ENCODE measurements at regions not wholly inside any gene's neighbourhood (a gene's known extent, or its start where the extent isn't known, plus 50 kb on each side); places are given as distances from the start of the nearest gene placed in this dataset.

DNA sequence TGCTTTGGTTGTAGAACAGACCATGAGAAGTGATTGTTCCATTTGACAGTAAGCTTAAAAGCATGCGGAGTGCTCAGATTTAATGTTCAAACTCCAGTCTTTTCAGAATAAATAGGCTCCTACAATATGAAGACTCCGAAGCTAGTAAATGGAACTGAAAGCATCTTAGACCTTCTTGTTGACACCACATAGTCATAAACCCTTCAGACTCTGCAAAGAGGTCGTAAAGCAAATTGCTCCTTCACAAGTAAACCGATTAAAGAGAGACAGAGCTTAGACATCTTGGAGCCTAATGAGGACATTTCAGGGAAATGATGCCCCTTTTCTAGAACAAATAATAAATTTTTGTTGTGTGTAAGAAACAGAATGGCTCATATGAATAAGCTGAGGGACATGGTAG, 511.0 kb upstream of the RIOK2 start:
- Histone ChIP-seq H3K27ac (ENCODE audit: low read depth, low read length) (no peak overlapping the region), H3K9ac (ENCODE audit: low read depth in 1 of 2, low read length in 2 of 2) (no peak overlapping the region), H3K27me3 (ENCODE audit: control insufficient read depth in 1 of 2, insufficient read depth in 2 of 2, low read length in 2 of 2) (no peaks in the 10 kb centered on the region), H3K36me3 (ENCODE audit: control insufficient read depth in 1 of 2, insufficient read depth in 2 of 2, low read length in 2 of 2) (no peaks in the 10 kb centered on the region), H3K4me1 (ENCODE audit: control insufficient read depth in 1 of 2, insufficient read depth in 2 of 2, low read length in 2 of 2) (no peaks in the 10 kb centered on the region), H3K4me3 (ENCODE audit: low read depth in 1 of 2, low read length in 2 of 2) (no peak overlapping the region), H3K9me3 (ENCODE audit: control insufficient read depth in 1 of 2, low read length in 2 of 2) (no peaks in the 10 kb centered on the region)

DNA sequence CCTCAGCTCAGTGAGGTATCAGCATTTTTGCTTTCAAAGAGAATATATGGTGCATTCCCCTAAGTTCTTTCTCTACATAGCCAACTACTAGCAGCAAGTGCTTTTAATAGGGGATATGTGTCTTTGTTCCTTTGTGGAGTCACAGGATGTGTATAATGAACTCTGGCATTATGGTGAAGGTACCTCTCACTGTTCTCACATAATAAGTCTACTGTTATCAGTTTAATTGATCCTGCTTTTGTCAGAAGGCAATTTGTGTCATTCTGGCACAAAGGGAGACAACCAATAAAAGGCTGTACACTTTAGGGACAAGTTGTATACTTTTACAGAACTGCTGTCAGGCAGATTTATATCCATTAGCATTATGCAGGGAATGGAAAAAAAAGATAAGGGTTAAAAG, 531.4 kb upstream of the RIOK2 start:
- no peaks in the 10 kb centered on the region for H3K9me3 ChIP-seq (ENCODE audit: control insufficient read depth in 1 of 2, low read length in 2 of 2)
- H3K4me3 ChIP-seq (ENCODE audit: low read depth in 1 of 2, low read length in 2 of 2): no peak overlapping the region
- H3K27ac ChIP-seq (ENCODE audit: low read depth, low read length): no peak overlapping the region
- H3K36me3 ChIP-seq (ENCODE audit: control insufficient read depth in 1 of 2, insufficient read depth in 2 of 2, low read length in 2 of 2): no peaks in the 10 kb centered on the region
- H3K4me1 ChIP-seq (ENCODE audit: control insufficient read depth in 1 of 2, insufficient read depth in 2 of 2, low read length in 2 of 2): no peaks in the 10 kb centered on the region
- no peaks in the 10 kb centered on the region for H3K27me3 ChIP-seq (ENCODE audit: control insufficient read depth in 1 of 2, insufficient read depth in 2 of 2, low read length in 2 of 2)
- no peak overlapping the region for H3K9ac ChIP-seq (ENCODE audit: low read depth in 1 of 2, low read length in 2 of 2)

DNA sequence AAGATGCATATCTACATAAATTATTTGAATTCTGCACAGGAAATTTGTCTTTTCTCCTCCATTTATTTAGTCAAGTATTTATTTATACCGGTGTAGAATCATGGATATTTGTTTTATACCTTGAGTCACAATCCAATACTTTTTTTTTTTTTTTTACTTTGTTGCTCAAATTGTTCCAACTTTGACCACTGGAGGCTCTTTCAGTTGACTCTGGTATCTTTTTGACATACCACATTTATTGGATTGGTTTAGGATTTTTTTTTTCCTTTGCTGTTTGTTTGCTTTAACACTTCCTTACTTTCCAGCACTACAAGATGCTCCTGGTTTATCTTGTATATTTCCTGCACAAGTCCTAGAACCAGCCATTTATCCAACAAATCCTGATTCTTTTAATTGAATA, 543.1 kb upstream of the RIOK2 start:
- Histone ChIP-seq H3K4me1 (ENCODE audit: control insufficient read depth in 1 of 2, insufficient read depth in 2 of 2, low read length in 2 of 2) (no peaks in the 10 kb centered on the region), H3K9ac (ENCODE audit: low read depth in 1 of 2, low read length in 2 of 2) (no peak overlapping the region), H3K36me3 (ENCODE audit: control insufficient read depth in 1 of 2, insufficient read depth in 2 of 2, low read length in 2 of 2) (no peaks in the 10 kb centered on the region)

DNA sequence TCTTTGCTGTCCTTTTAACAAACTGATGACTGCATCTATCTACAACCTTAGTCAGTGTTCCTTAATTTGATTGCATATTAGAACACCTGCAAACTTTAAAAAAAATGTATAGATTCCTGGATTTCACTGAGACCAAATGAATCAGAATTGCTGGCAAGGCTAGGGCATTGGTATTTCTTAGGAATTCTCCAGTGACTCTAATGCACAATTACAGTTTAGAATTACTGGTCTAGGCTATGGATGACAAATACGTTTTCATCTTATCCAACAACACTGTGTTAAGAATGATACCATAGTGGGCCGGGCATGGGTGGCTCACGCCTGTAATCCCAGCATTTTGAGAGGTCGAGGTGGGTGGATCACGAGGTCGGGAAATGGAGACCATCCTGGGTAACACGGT, 545.9 kb upstream of the RIOK2 start:
- H3K9me3 ChIP-seq (ENCODE audit: control insufficient read depth in 1 of 2, low read length in 2 of 2): no peaks in the 10 kb centered on the region
- H3K9ac ChIP-seq (ENCODE audit: low read depth in 1 of 2, low read length in 2 of 2): no peak overlapping the region
- H3K27me3 ChIP-seq (ENCODE audit: control insufficient read depth in 1 of 2, insufficient read depth in 2 of 2, low read length in 2 of 2): no peaks in the 10 kb centered on the region
- H3K4me1 ChIP-seq (ENCODE audit: control insufficient read depth in 1 of 2, insufficient read depth in 2 of 2, low read length in 2 of 2): no peaks in the 10 kb centered on the region
- H3K27ac ChIP-seq (ENCODE audit: low read depth, low read length): no peak overlapping the region
- H3K36me3 ChIP-seq (ENCODE audit: control insufficient read depth in 1 of 2, insufficient read depth in 2 of 2, low read length in 2 of 2): no peaks in the 10 kb centered on the region
- no peak overlapping the region for H3K4me3 ChIP-seq (ENCODE audit: low read depth in 1 of 2, low read length in 2 of 2)

More for the DNA sequence above, 543.1 kb upstream of the RIOK2 start:
- H3K4me3 ChIP-seq (ENCODE audit: low read depth in 1 of 2, low read length in 2 of 2): no peak overlapping the region
- H3K9me3 ChIP-seq (ENCODE audit: control insufficient read depth in 1 of 2, low read length in 2 of 2): peaks cover 0 to 5% of the 10 kb centered on the region in 2 donors
- H3K27ac ChIP-seq (ENCODE audit: low read depth, low read length): no peak overlapping the region
- H3K27me3 ChIP-seq (ENCODE audit: control insufficient read depth in 1 of 2, insufficient read depth in 2 of 2, low read length in 2 of 2): no peaks in the 10 kb centered on the region

DNA sequence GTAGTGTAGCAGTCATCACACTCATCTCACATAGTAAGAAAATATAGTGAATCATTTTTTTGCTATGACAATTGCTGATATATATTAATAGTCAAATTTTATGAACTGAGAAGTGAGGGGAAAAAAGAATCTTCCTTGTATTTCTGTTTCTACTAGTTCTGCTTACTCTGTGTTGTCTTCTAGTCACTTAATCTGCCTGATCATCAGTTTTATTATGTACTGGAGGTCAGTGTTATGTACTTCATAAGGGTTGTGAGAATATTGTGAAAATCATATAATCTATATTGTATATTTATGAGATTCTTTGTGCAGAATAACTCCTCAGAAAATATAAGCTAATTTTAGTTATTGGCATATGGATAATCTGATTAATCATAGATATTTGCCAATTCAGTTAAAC, 546.9 kb upstream of the RIOK2 start:
- Histone ChIP-seq H3K27me3 (ENCODE audit: control insufficient read depth in 1 of 2, insufficient read depth in 2 of 2, low read length in 2 of 2) (no peaks in the 10 kb centered on the region), H3K4me1 (ENCODE audit: control insufficient read depth in 1 of 2, insufficient read depth in 2 of 2, low read length in 2 of 2) (no peaks in the 10 kb centered on the region), H3K9ac (ENCODE audit: low read depth in 1 of 2, low read length in 2 of 2) (no peak overlapping the region), H3K27ac (ENCODE audit: low read depth, low read length) (no peak overlapping the region), H3K4me3 (ENCODE audit: low read depth in 1 of 2, low read length in 2 of 2) (no peak overlapping the region), H3K36me3 (ENCODE audit: control insufficient read depth in 1 of 2, insufficient read depth in 2 of 2, low read length in 2 of 2) (no peaks in the 10 kb centered on the region), H3K9me3 (ENCODE audit: control insufficient read depth in 1 of 2, low read length in 2 of 2) (no peaks in the 10 kb centered on the region)

DNA sequence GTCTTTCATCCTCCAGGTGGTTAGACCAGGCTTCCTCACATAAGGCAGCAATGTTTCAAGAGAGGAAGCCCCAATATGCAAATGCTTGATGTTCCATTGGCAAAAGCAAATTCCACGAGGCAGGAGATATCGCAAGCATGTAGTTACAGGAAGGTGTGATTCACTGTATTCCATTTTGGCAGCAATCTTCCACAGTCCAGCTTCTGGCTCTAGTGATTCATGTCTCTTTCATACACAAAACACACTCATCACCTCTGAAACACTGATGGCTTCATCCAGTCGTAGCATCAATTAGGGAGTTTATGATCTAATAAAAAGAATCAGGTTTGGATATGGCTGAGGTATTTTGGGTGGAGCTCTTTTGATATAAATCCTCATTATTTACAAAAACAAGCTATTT, 552.2 kb upstream of the RIOK2 start:
- Histone ChIP-seq H3K9me3 (ENCODE audit: control insufficient read depth in 1 of 2, low read length in 2 of 2) (no peaks in the 10 kb centered on the region), H3K27ac (ENCODE audit: low read depth, low read length) (no peak overlapping the region), H3K4me1 (ENCODE audit: control insufficient read depth in 1 of 2, insufficient read depth in 2 of 2, low read length in 2 of 2) (no peaks in the 10 kb centered on the region), H3K27me3 (ENCODE audit: control insufficient read depth in 1 of 2, insufficient read depth in 2 of 2, low read length in 2 of 2) (no peaks in the 10 kb centered on the region), H3K4me3 (ENCODE audit: low read depth in 1 of 2, low read length in 2 of 2) (no peak overlapping the region), H3K36me3 (ENCODE audit: control insufficient read depth in 1 of 2, insufficient read depth in 2 of 2, low read length in 2 of 2) (no peaks in the 10 kb centered on the region), H3K9ac (ENCODE audit: low read depth in 1 of 2, low read length in 2 of 2) (no peak overlapping the region)

DNA sequence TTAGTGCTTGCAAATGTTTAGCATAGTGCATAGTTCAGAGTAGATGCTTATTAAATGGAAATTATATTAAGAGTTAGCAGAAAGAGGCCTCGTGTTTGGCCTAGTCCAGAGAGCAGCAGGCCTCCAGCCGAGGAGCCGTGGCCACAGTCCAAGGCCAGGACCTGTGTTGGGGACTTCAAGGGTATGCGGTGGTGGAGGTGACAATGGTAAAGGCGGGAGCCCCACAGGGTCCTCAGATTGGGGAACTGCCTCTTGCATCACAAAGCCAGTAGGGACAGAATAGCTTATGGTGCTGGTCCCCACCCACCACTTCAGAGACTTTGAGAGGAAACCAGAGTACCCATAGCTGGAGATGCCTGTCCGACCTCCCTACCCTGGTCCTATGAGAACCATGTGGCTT, 554.6 kb upstream of the RIOK2 start:
- Histone ChIP-seq H3K4me3 (ENCODE audit: low read depth in 1 of 2, low read length in 2 of 2) (no peak overlapping the region), H3K9me3 (ENCODE audit: control insufficient read depth in 1 of 2, low read length in 2 of 2) (no peaks in the 10 kb centered on the region), H3K27me3 (ENCODE audit: control insufficient read depth in 1 of 2, insufficient read depth in 2 of 2, low read length in 2 of 2) (no peaks in the 10 kb centered on the region), H3K4me1 (ENCODE audit: control insufficient read depth in 1 of 2, insufficient read depth in 2 of 2, low read length in 2 of 2) (no peaks in the 10 kb centered on the region), H3K9ac (ENCODE audit: low read depth in 1 of 2, low read length in 2 of 2) (no peak overlapping the region), H3K27ac (ENCODE audit: low read depth, low read length) (no peak overlapping the region), H3K36me3 (ENCODE audit: control insufficient read depth in 1 of 2, insufficient read depth in 2 of 2, low read length in 2 of 2) (no peaks in the 10 kb centered on the region)

DNA sequence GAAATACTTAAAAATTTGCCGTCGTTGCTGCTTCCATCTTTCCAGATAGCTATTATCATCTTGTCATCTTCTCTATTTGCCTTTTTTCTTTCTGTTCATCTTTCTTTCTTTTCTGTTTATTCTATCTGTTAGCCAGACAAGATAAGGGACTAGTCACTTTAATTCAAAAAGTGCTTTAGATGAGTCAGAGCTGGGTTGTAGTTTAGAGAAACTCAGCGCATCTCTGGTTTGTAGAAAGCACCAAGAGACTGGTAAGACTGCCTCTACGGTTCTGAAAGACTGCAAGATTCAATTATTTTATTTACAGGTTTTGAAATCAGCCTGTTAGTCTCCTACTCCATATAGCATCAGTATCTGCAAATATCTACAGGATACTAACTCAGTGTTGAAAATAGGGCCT, 562.8 kb upstream of the RIOK2 start:
- Histone ChIP-seq H3K27me3 (ENCODE audit: control insufficient read depth in 1 of 2, insufficient read depth in 2 of 2, low read length in 2 of 2) (no peaks in the 10 kb centered on the region), H3K36me3 (ENCODE audit: control insufficient read depth in 1 of 2, insufficient read depth in 2 of 2, low read length in 2 of 2) (no peaks in the 10 kb centered on the region), H3K9me3 (ENCODE audit: control insufficient read depth in 1 of 2, low read length in 2 of 2) (no peaks in the 10 kb centered on the region), H3K4me3 (ENCODE audit: low read depth in 1 of 2, low read length in 2 of 2) (no peak overlapping the region), H3K27ac (ENCODE audit: low read depth, low read length) (no peak overlapping the region), H3K9ac (ENCODE audit: low read depth in 1 of 2, low read length in 2 of 2) (no peak overlapping the region), H3K4me1 (ENCODE audit: control insufficient read depth in 1 of 2, insufficient read depth in 2 of 2, low read length in 2 of 2) (no peaks in the 10 kb centered on the region)

DNA sequence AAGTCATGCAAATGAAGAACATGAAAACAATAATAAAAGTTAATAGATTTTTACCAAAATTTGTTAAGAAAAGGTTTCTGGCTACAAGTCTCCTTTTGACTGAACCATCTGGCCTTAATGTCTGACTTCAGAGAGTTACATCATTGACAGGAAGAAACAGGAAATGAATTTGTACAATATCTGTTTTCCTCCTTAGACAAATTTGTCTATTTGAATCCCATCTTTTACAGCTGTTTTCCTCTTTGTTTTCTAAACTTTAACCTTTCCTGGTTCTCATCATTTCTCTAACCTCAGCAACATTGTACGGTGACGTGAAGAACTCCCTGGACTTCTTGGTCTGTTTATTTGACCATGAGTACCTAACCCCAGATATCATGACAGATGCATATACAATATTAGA, 567.5 kb upstream of the RIOK2 start:
- no peaks in the 10 kb centered on the region for H3K36me3 ChIP-seq (ENCODE audit: control insufficient read depth in 1 of 2, insufficient read depth in 2 of 2, low read length in 2 of 2)
- no peak overlapping the region for H3K9ac ChIP-seq (ENCODE audit: low read depth in 1 of 2, low read length in 2 of 2)
- H3K27me3 ChIP-seq (ENCODE audit: control insufficient read depth in 1 of 2, insufficient read depth in 2 of 2, low read length in 2 of 2): no peaks in the 10 kb centered on the region
- H3K9me3 ChIP-seq (ENCODE audit: control insufficient read depth in 1 of 2, low read length in 2 of 2): no peaks in the 10 kb centered on the region
- no peaks in the 10 kb centered on the region for H3K4me1 ChIP-seq (ENCODE audit: control insufficient read depth in 1 of 2, insufficient read depth in 2 of 2, low read length in 2 of 2)
- no peak overlapping the region for H3K4me3 ChIP-seq (ENCODE audit: low read depth in 1 of 2, low read length in 2 of 2)
- no peak overlapping the region for H3K27ac ChIP-seq (ENCODE audit: low read depth, low read length)

DNA sequence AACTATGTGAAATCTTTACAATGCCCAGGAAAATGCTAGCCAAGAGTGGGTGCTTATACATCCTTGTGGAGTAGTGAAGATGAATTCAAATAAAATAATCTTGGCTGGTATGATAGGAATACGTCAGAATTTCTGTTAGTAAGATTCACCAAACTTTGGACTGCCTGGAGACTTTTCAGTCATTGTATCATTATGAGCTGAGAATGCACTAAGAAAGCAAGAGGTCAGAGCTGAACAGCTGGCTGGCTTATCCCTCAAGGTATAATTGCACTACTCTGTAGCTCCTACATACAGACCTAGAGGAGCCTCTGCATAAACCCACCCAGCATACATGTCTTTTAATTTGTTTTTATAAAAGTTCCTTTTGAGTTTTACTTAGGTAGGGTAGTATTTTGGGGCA, 568.5 kb upstream of the RIOK2 start:
- H3K9me3 ChIP-seq (ENCODE audit: control insufficient read depth in 1 of 2, low read length in 2 of 2): no peaks in the 10 kb centered on the region

DNA sequence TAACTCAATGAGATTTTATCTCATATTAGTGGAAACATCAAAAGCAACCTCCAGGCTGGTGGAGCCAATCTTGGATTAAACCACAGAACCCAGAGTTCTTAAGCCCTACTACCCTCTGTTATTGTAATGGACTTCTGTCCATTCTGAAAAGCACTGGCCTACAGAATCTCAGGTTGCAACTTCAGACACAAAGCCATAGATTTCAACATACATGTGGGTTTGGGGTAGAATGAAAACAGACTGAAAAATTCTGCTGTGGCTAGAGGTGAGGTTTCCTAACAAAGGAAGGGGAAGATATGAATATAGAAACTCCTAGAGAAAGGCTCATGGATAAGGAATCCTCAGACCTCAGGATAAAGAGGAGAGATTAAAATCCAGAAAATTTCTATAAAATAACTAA, 569.8 kb upstream of the RIOK2 start:
- H3K4me1 ChIP-seq (ENCODE audit: control insufficient read depth in 1 of 2, insufficient read depth in 2 of 2, low read length in 2 of 2): no peaks in the 10 kb centered on the region
- H3K36me3 ChIP-seq (ENCODE audit: control insufficient read depth in 1 of 2, insufficient read depth in 2 of 2, low read length in 2 of 2): no peaks in the 10 kb centered on the region
- H3K4me3 ChIP-seq (ENCODE audit: low read depth in 1 of 2, low read length in 2 of 2): no peak overlapping the region

More for the DNA sequence above, 568.5 kb upstream of the RIOK2 start:
- no peak overlapping the region for H3K9ac ChIP-seq (ENCODE audit: low read depth in 1 of 2, low read length in 2 of 2)
- H3K36me3 ChIP-seq (ENCODE audit: control insufficient read depth in 1 of 2, insufficient read depth in 2 of 2, low read length in 2 of 2): no peaks in the 10 kb centered on the region
- H3K27me3 ChIP-seq (ENCODE audit: control insufficient read depth in 1 of 2, insufficient read depth in 2 of 2, low read length in 2 of 2): no peaks in the 10 kb centered on the region
- H3K4me1 ChIP-seq (ENCODE audit: control insufficient read depth in 1 of 2, insufficient read depth in 2 of 2, low read length in 2 of 2): no peaks in the 10 kb centered on the region
- no peak overlapping the region for H3K4me3 ChIP-seq (ENCODE audit: low read depth in 1 of 2, low read length in 2 of 2)
- H3K27ac ChIP-seq (ENCODE audit: low read depth, low read length): no peak overlapping the region

More for the DNA sequence above, 569.8 kb upstream of the RIOK2 start:
- no peaks in the 10 kb centered on the region for H3K9me3 ChIP-seq (ENCODE audit: control insufficient read depth in 1 of 2, low read length in 2 of 2)
- no peak overlapping the region for H3K9ac ChIP-seq (ENCODE audit: low read depth in 1 of 2, low read length in 2 of 2)
- no peaks in the 10 kb centered on the region for H3K27me3 ChIP-seq (ENCODE audit: control insufficient read depth in 1 of 2, insufficient read depth in 2 of 2, low read length in 2 of 2)
- H3K27ac ChIP-seq (ENCODE audit: low read depth, low read length): no peak overlapping the region

Measured in duodenal mucosa (tissue), 2 donors.